Fibroblast of the aortic adventitia (primary cell): ENCODE measurements at regions not wholly inside any gene's neighbourhood (a gene's known extent, or its start where the extent isn't known, plus 50 kb on each side); places are given as distances from the start of the nearest gene placed in this dataset.
A peak's percentile ranks its signal among the peaks of the same experiment; 100 is the strongest.

Experiments used
- DNase-seq: peaks from one replicate; pipeline ENCODE4 v3.0.0-alpha.2; 2010; ENCODE audit warnings: low read depth
- H3K4me3 ChIP-seq: 2 replicates; pipeline ENCODE4 v1.5.1; 2011; ENCODE audit warnings: low read depth, mild to moderate bottlenecking, control low read depth, low read length, moderate library complexity
- TF ChIP-seq, protein P1 (sequence below): IDR thresholded peaks from 2 replicates; pipeline ENCODE4 v1.5.1; 2011; ENCODE audit warnings: mild to moderate bottlenecking, low read length, control low read depth, inconsistent platforms; ENCODE audit not compliant: insufficient read depth

DNA sequence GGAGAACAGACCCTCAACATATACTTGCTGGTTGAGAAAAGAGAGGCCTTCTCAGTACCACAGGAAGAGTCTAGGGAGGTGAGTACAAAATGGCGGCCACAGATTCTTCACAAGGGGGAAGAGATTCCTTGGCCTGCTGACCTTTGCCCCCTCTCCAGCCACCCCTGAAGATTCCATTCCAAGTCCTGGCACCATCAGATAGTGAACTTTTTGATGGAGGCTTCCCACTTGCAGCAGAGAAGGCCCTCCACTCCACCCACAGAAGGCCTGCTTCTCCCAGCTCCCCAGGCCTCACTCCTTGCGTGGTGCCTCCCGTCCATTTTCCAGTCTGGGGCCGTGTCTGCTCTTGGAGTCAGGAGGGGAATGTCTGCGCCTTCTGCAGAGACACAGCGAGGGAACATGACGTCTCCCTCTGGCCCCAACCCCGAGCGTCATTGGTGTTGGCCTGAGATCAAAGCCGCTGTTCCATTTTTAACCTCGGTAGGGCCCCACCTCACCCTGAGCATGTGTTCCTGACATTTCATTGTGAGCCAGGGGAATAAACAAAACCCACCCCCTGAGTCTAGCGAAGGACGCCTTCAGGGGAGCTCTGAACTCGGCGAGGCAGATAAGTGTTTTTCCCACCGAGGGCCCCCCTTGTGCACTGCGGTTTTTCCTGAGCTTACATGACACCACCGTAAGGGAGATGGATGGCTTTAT lies 268.7 kb upstream of the TBX3 start:
- DNase-seq = no peak
- no peak overlapping the region for H3K4me3 ChIP-seq
- TF ChIP-seq, protein P1, sequence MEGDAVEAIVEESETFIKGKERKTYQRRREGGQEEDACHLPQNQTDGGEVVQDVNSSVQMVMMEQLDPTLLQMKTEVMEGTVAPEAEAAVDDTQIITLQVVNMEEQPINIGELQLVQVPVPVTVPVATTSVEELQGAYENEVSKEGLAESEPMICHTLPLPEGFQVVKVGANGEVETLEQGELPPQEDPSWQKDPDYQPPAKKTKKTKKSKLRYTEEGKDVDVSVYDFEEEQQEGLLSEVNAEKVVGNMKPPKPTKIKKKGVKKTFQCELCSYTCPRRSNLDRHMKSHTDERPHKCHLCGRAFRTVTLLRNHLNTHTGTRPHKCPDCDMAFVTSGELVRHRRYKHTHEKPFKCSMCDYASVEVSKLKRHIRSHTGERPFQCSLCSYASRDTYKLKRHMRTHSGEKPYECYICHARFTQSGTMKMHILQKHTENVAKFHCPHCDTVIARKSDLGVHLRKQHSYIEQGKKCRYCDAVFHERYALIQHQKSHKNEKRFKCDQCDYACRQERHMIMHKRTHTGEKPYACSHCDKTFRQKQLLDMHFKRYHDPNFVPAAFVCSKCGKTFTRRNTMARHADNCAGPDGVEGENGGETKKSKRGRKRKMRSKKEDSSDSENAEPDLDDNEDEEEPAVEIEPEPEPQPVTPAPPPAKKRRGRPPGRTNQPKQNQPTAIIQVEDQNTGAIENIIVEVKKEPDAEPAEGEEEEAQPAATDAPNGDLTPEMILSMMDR = no peak

DNA sequence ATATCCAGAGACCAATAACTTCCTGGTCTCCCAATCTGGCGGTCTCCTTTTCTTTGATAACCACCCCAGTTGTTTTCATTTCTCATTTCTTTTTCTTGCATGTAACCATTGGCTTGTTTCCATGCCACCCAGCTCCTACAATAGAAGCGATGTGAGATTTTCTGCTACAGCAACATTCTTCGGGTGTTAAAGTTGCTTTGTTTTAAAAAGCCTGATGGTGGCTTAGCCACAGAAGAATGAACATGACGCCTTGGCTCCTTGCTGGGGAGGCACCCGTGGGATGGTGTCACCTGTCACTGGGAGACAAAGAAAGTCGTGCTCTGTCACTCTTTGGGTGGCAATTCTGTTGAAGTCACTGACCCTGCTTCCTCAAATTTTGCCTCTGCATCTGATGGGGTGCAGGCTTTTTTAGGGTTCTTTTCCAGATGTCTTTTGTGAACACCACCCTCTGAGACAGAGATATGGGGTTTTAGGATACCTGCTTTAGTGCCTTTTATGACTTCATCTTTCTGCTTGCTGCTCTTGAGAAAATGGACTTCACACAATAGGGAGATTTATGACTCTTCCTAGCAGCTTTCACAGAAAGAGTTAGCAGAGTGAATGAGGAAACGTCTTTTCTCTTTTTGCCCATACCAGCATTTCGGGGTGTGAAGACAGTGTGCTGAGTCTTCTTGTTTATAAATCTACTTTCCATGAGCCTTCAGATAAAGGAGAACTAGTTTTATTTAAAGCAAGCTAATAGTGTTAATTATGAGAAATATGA lies 265.3 kb upstream of the TBX3 start:
- TF ChIP-seq, protein P1 = no peak
- H3K4me3 ChIP-seq = no peak overlapping the region
- no peak for DNase-seq

DNA sequence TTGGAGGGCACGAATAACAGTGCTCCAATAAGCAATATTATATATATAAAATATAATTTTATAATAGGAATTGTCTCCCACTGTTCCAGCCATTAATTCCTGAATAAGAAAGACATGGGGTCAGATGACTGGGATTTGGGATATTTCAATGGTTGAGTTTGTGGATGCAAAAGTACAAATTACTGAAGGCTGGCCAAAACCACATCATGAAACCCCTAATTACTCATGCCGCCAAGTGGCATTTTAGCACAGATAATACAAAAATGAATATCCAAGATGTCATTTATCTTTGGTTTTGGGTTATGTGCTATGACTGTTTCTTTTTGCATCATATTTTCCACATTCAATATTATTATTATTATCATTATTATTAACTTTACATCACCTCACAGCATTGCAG lies 261.4 kb upstream of the TBX3 start:
- peak; percentile 16 for DNase-seq
- TF ChIP-seq, protein P1 = no peak
- H3K4me3 ChIP-seq = no peak overlapping the region

DNA sequence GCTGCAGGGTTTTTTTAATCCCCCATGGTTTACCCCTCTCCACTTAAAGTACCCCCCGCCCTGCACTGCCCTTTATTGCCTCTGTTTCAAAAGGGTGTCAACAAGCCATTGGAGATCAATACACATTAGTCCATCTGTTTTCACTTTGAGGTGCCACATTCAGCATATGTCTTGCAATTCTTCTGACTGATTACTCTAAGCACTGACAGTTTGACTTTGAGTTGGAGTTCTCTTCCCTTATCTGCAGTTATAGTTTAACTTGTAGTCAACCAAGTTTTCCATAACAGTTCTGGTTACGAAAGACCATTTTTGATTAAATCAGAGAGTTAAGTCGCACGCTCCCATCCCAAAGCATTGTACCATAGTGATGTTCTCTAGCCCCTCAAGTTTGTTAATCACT lies 260.8 kb upstream of the TBX3 start:
- no peak for DNase-seq
- no peak overlapping the region for H3K4me3 ChIP-seq
- TF ChIP-seq, protein P1 = no peak

DNA sequence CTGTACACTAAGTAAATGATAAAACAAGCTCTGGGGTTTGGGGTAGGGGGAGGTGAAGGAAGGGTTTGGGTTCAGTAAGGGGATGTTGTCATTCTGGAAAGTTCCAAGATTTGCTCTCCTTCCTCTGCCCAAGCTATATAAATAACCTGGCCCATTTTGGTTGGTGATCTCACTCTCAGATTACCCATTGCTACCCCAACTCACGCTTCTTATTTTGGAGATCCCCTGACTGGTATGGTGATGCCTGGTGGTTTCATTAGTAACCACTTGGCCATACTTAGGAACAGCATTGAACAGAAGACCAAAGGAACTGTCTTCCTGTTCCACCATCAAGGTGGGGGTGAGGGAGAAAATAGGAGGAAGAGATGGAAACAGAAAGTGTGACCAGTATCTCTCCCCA lies 259.6 kb upstream of the TBX3 start:
- no peak for DNase-seq
- no peak overlapping the region for H3K4me3 ChIP-seq
- TF ChIP-seq, protein P1 = no peak

DNA sequence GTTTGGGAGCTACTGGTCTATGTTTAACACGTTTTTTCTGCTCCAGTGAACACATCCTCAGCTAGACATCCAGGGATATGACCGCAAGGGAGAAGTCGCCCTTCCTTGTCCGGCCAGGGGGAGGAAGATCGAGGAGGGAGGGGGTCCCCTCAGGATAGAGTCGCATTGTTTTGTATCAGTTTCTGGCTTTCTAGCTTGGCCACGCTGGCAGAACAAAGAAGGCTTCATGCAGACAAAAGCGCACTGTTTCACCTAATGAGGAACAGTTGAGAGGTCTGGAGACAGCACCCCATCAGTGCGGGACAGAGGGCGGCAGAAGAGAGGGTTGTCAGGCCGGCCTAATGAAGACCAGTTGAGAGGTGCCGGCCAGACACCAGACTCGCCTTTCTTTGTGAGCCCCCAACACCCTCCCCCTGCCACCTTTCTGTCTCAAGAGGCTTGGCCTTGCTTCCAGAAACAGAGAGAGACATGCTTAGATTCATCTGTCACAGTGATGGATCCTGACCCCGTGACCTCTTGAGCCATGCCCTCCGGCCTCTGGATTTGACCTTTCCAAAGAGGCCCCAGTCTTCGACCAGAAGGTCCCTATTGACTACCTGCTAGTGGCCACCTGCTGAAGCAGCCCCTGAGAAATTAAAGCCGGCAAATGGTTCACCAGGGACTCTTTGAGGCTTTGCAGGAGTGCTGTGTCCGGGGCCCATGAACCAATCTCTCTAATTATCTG lies 254.7 kb upstream of the TBX3 start:
- TF ChIP-seq, protein P1 = no peak
- H3K4me3 ChIP-seq = no peak overlapping the region

More for the DNA sequence above, 254.7 kb upstream of the TBX3 start:
- no peak for DNase-seq
